Fibroblast of mammary gland (primary cell): ENCODE measurements at regions not wholly inside any gene's neighbourhood (a gene's known extent, or its start where the extent isn't known, plus 50 kb on each side); places are given as distances from the start of the nearest gene placed in this dataset.

Experiments used
- DNase-seq: peaks from one replicate; pipeline ENCODE4 v3.0.0-alpha.2; 2010; ENCODE audit warnings: low read depth
- H3K4me3 ChIP-seq: 2 replicates; pipeline ENCODE4 v1.5.1; 2011; ENCODE audit warnings: low read depth, mild to moderate bottlenecking, low read length, moderate library complexity; ENCODE audit not compliant: control insufficient read depth
- TF ChIP-seq, protein P1 (sequence below): conservative IDR thresholded peaks from 2 replicates; pipeline ENCODE4 v1.5.1; 2011; ENCODE audit warnings: low read depth, low read length, inconsistent platforms; ENCODE audit not compliant: control insufficient read depth, insufficient read depth

GRCh38 chr3:102673271-102674115 is 238.7 kb downstream of the ZPLD1 start:
- TF ChIP-seq, protein P1, sequence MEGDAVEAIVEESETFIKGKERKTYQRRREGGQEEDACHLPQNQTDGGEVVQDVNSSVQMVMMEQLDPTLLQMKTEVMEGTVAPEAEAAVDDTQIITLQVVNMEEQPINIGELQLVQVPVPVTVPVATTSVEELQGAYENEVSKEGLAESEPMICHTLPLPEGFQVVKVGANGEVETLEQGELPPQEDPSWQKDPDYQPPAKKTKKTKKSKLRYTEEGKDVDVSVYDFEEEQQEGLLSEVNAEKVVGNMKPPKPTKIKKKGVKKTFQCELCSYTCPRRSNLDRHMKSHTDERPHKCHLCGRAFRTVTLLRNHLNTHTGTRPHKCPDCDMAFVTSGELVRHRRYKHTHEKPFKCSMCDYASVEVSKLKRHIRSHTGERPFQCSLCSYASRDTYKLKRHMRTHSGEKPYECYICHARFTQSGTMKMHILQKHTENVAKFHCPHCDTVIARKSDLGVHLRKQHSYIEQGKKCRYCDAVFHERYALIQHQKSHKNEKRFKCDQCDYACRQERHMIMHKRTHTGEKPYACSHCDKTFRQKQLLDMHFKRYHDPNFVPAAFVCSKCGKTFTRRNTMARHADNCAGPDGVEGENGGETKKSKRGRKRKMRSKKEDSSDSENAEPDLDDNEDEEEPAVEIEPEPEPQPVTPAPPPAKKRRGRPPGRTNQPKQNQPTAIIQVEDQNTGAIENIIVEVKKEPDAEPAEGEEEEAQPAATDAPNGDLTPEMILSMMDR: peak; percentile 79
- no peak overlapping the region for H3K4me3 ChIP-seq
- peak; percentile 37 for DNase-seq

DNA sequence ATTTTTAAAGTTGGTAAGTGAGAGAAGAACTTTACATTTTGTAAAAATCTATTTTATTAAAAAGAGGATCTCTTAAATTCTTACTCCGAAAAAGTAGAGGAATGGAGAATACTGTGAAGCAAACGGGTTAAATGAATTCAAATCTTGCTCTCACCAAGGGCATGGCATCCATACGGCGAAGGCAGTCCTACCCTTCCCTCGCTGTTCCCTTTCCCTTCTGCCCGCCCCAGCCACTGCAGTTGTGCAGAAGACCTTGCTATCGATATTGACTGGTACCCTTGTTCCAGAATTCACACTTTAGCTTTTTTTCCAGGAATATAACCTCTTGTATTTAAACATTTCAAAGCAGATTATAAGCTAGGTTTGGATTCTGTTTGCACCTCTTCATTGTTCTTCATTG is 239.5 kb downstream of the ZPLD1 start:
- TF ChIP-seq, protein P1: no peak
- DNase-seq: no peak
- H3K4me3 ChIP-seq: no peak overlapping the region

- no peak overlapping the region for H3K4me3 ChIP-seq
- DNase-seq: no peak
- TF ChIP-seq, protein P1: no peak
Measured at GRCh38 chr3:102676424-102676823, 241.6 kb downstream of the ZPLD1 start.

- TF ChIP-seq, protein P1: no peak
- no peak overlapping the region for H3K4me3 ChIP-seq
- no peak for DNase-seq
Measured at GRCh38 chr3:102682741-102683140, 247.9 kb downstream of the ZPLD1 start.

GRCh38 chr3:102686792-102687191 is 252.0 kb downstream of the ZPLD1 start:
- DNase-seq: no peak
- TF ChIP-seq, protein P1: no peak
- H3K4me3 ChIP-seq: no peak overlapping the region

- no peak overlapping the region for H3K4me3 ChIP-seq
- TF ChIP-seq, protein P1: no peak
- DNase-seq: no peak
Measured at GRCh38 chr3:102687851-102688555, 253.2 kb downstream of the ZPLD1 start.
